Fibroblast of lung (primary cell): ENCODE measurements at regions not wholly inside any gene's neighbourhood (a gene's known extent, or its start where the extent isn't known, plus 50 kb on each side); places are given as distances from the start of the nearest gene placed in this dataset.

ENCODE experiments used
- DNase-seq, 2 donors: peaks; one replicate each; pipeline versions ENCODE4 v3.0.0 to v3.0.0-alpha.2; 2010; ENCODE audit warnings: low read depth in 2 of 2
- H2AFZ ChIP-seq: 2 replicates; pipeline ENCODE4 v1.5.1; 2012; ENCODE audit warnings: low read length, control low read depth, inconsistent platforms
- H3K27ac ChIP-seq: 2 replicates; pipeline ENCODE4 v1.5.1; 2011; ENCODE audit warnings: low read length, control low read depth; ENCODE audit not compliant: insufficient read depth
- H3K27me3 ChIP-seq: 2 replicates; pipeline ENCODE4 v1.5.1; 2011; ENCODE audit warnings: mild to moderate bottlenecking, low read length; ENCODE audit not compliant: control insufficient read depth, insufficient read depth
- H3K36me3 ChIP-seq: 2 replicates; pipeline ENCODE4 v1.5.1; 2011; ENCODE audit warnings: low read length; ENCODE audit not compliant: control insufficient read depth, insufficient read depth
- H3K4me1 ChIP-seq: 2 replicates; pipeline ENCODE4 v1.5.1; 2011; ENCODE audit warnings: low read length; ENCODE audit not compliant: control insufficient read depth, insufficient read depth; ENCODE audit errors: extremely low read depth
- H3K4me2 ChIP-seq: 2 replicates; pipeline ENCODE4 v1.5.1; 2011; ENCODE audit warnings: low read length, control low read depth; ENCODE audit not compliant: insufficient read depth; ENCODE audit errors: extremely low read depth
- H3K4me3 ChIP-seq, 4 experiments: fragments of 200-600 bp in 1 of 4; sonication (generic) in 1 of 4; replicated peaks in 1 of 4; 2 replicates each; pipeline ENCODE4 v1.5.1; 2011 to 2016; ENCODE audit warnings: low read length in 4 of 4, low read depth in 3 of 4, mild to moderate bottlenecking in 3 of 4, control low read depth in 2 of 4, inconsistent platforms in 1 of 4, mixed read lengths in 1 of 4; ENCODE audit not compliant: insufficient read depth in 1 of 4; ENCODE audit errors: control extremely low read depth in 1 of 4
- H3K79me2 ChIP-seq: 2 replicates; pipeline ENCODE4 v1.5.1; 2012; ENCODE audit warnings: mild to moderate bottlenecking, low read length, inconsistent platforms; ENCODE audit not compliant: control insufficient read depth, insufficient read depth
- H3K9ac ChIP-seq: 2 replicates; pipeline ENCODE4 v1.5.1; 2011; ENCODE audit warnings: mild to moderate bottlenecking, low read length, control low read depth; ENCODE audit not compliant: insufficient read depth
- H3K9me3 ChIP-seq: 2 replicates; pipeline ENCODE4 v1.5.1; 2012; ENCODE audit warnings: low read depth, low read length; ENCODE audit not compliant: control insufficient read depth, insufficient read depth
- H4K20me1 ChIP-seq: 2 replicates; pipeline ENCODE4 v1.5.1; 2011; ENCODE audit warnings: low read length; ENCODE audit not compliant: control insufficient read depth, insufficient read depth; ENCODE audit errors: extremely low read depth
- EZH2 ChIP-seq: IDR thresholded peaks from 2 replicates; pipeline ENCODE4 v1.5.1; 2012; ENCODE audit warnings: low read length, control low read depth, mild to moderate bottlenecking; ENCODE audit errors: missing control alignments
- TF ChIP-seq, protein P1 (sequence below), 2 donors: IDR thresholded peaks in 1 of 2; conservative IDR thresholded peaks in 1 of 2; 1 replicate in 1 of 2; 2 replicates in 1 of 2; pipeline ENCODE4 v1.5.1; 2011 to 2012; ENCODE audit warnings: low read length in 2 of 2, control low read depth in 1 of 2, inconsistent platforms in 1 of 2, low read depth in 1 of 2, mild to moderate bottlenecking in 1 of 2

DNA sequence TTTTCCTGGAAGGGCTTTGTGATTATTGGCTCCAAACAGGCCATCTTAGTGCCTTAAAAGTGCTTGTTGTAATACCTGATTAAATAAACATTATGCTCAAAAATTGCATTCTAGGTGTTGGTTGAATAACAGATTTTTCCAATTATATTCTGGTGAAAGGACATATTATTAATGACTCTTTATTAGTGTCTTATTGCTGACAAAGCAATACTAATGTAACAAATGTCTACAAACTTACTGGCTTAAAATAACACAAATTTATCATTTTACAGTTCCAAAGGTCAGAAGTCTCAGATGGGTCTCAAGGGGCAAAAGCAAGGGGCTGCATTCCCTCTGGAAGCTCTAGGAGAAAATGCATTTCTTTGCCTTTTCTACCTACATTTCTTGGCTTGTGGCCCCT is 86.9 kb upstream of the CPM start:
- Histone ChIP-seq H3K36me3 (no peaks in the 10 kb centered on the region), H3K9me3 (no peaks in the 10 kb centered on the region), H3K27ac (no peak overlapping the region), H3K4me3 (no peak overlapping the region), H3K4me2 (no peak overlapping the region), H3K9ac (no peak overlapping the region), H3K4me1 (no peaks in the 10 kb centered on the region), H4K20me1 (no peaks in the 10 kb centered on the region), H3K27me3 (no peaks in the 10 kb centered on the region), H2AFZ (no peak overlapping the region), H3K79me2 (no peaks in the 10 kb centered on the region)
- no peak for DNase-seq
- TF ChIP-seq EZH2 = no peak
- TF ChIP-seq, protein P1, sequence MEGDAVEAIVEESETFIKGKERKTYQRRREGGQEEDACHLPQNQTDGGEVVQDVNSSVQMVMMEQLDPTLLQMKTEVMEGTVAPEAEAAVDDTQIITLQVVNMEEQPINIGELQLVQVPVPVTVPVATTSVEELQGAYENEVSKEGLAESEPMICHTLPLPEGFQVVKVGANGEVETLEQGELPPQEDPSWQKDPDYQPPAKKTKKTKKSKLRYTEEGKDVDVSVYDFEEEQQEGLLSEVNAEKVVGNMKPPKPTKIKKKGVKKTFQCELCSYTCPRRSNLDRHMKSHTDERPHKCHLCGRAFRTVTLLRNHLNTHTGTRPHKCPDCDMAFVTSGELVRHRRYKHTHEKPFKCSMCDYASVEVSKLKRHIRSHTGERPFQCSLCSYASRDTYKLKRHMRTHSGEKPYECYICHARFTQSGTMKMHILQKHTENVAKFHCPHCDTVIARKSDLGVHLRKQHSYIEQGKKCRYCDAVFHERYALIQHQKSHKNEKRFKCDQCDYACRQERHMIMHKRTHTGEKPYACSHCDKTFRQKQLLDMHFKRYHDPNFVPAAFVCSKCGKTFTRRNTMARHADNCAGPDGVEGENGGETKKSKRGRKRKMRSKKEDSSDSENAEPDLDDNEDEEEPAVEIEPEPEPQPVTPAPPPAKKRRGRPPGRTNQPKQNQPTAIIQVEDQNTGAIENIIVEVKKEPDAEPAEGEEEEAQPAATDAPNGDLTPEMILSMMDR (conservative IDR thresholded peaks at IDR 0.05 in 1 of 2, IDR thresholded peaks at IDR 0.05 in 1 of 2; ENCODE audit: low read depth in 1 of 2, low read length in 2 of 2) = no peak

DNA sequence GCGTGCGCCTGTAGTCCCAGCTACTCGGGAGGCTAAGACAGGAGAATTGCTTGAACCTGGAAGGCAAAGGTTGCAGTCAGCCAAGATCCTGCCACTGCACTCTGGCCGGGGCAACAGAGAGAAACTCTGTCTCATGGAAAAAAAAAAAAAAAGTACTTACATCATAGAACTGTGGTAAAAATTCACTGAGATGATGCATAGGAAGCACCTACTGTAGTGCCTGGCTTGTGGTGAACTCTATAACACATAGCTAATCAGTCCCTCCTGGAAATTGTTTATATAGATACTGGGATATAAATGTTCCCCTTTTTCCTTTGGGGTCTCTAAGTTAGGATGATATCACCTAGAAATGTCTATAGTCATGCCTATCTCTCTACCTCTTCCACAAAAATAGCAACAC is 89.7 kb upstream of the CPM start:
- H3K36me3 ChIP-seq = no peaks in the 10 kb centered on the region
- H3K27ac ChIP-seq = no peak overlapping the region
- no peaks in the 10 kb centered on the region for H3K9me3 ChIP-seq
- no peaks in the 10 kb centered on the region for H3K79me2 ChIP-seq
- H3K4me2 ChIP-seq = no peak overlapping the region
- H2AFZ ChIP-seq = no peak overlapping the region
- H3K27me3 ChIP-seq = no peaks in the 10 kb centered on the region
- no peaks in the 10 kb centered on the region for H3K4me1 ChIP-seq
- no peak overlapping the region for H3K9ac ChIP-seq
- TF ChIP-seq, protein P1 (conservative IDR thresholded peaks at IDR 0.05 in 1 of 2, IDR thresholded peaks at IDR 0.05 in 1 of 2; ENCODE audit: low read depth in 1 of 2, low read length in 2 of 2) = no peak
- TF ChIP-seq EZH2 = no peak
- no peaks in the 10 kb centered on the region for H4K20me1 ChIP-seq
- no peak overlapping the region for H3K4me3 ChIP-seq
- no peak for DNase-seq

DNA sequence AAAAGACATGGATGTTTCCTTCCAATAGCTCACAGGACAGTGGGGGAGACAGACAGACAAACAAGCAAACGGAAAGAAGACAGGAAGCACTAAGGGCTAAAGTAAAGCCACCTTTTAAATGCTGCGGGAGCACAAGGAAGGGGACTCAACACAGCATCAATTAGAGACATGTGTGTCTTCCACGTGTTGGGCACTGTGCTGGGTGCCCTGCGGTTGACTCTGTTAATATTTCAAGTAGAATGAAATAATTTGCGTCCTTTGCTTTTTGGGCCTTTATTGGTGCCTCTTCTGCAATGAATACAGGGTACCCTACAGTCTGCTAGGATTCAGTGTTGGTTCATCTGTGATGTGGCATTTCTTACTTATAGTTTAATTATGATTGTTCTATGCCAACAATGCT is 90.9 kb upstream of the CPM start:
- Histone ChIP-seq H2AFZ (peak overlapping the region; percentile 32), H4K20me1 (no peaks in the 10 kb centered on the region), H3K79me2 (no peaks in the 10 kb centered on the region), H3K27ac (no peak overlapping the region), H3K9ac (no peak overlapping the region), H3K4me3 (no peak overlapping the region), H3K4me1 (no peaks in the 10 kb centered on the region), H3K9me3 (no peaks in the 10 kb centered on the region), H3K27me3 (no peaks in the 10 kb centered on the region), H3K4me2 (no peak overlapping the region), H3K36me3 (no peaks in the 10 kb centered on the region)
- TF ChIP-seq EZH2 = no peak
- TF ChIP-seq, protein P1 (conservative IDR thresholded peaks at IDR 0.05 in 1 of 2, IDR thresholded peaks at IDR 0.05 in 1 of 2; ENCODE audit: low read depth in 1 of 2, low read length in 2 of 2) = no peak
- no peak for DNase-seq
